GM12865 (cell line): ENCODE measurements at regions not wholly inside any gene's neighbourhood (a gene's known extent, or its start where the extent isn't known, plus 50 kb on each side); places are given as distances from the start of the nearest gene placed in this dataset.

Experiments used
- DNase-seq: peaks from one replicate; pipeline ENCODE4 v3.0.0; 2010; ENCODE audit warnings: low read depth
- H3K4me3 ChIP-seq: 2 replicates; pipeline ENCODE4 v1.5.1; 2011; ENCODE audit warnings: mild to moderate bottlenecking, low read depth, low read length, control low read depth
- TF ChIP-seq, protein P1 (sequence below): IDR thresholded peaks from 2 replicates; pipeline ENCODE4 v1.5.1; 2011; ENCODE audit warnings: low read length, control low read depth, low read depth, inconsistent platforms; ENCODE audit not compliant: insufficient read depth; ENCODE audit errors: missing control alignments

- no peak for DNase-seq
- TF ChIP-seq, protein P1, sequence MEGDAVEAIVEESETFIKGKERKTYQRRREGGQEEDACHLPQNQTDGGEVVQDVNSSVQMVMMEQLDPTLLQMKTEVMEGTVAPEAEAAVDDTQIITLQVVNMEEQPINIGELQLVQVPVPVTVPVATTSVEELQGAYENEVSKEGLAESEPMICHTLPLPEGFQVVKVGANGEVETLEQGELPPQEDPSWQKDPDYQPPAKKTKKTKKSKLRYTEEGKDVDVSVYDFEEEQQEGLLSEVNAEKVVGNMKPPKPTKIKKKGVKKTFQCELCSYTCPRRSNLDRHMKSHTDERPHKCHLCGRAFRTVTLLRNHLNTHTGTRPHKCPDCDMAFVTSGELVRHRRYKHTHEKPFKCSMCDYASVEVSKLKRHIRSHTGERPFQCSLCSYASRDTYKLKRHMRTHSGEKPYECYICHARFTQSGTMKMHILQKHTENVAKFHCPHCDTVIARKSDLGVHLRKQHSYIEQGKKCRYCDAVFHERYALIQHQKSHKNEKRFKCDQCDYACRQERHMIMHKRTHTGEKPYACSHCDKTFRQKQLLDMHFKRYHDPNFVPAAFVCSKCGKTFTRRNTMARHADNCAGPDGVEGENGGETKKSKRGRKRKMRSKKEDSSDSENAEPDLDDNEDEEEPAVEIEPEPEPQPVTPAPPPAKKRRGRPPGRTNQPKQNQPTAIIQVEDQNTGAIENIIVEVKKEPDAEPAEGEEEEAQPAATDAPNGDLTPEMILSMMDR = no peak
- H3K4me3 ChIP-seq = no peak overlapping the region
Measured at GRCh38 chr14:58725226-58725625, 87.5 kb downstream of the DACT1 start.

GRCh38 chr14:58725871-58726270 is 88.1 kb downstream of the DACT1 start:
- no peak overlapping the region for H3K4me3 ChIP-seq
- TF ChIP-seq, protein P1 = no peak
- no peak for DNase-seq

- TF ChIP-seq, protein P1 = no peak
- no peak overlapping the region for H3K4me3 ChIP-seq
- DNase-seq = no peak
Measured at GRCh38 chr14:58730792-58731464, 93.2 kb downstream of the DACT1 start.

GRCh38 chr14:58731465-58732293 is 93.9 kb downstream of the DACT1 start:
- H3K4me3 ChIP-seq = no peak overlapping the region
- no peak for DNase-seq

GRCh38 chr14:58732387-58732786 is 94.6 kb downstream of the DACT1 start:
- H3K4me3 ChIP-seq = no peak overlapping the region
- peak; percentile 37 for DNase-seq
- TF ChIP-seq, protein P1 = no peak

More at GRCh38 chr14:58731465-58732293, 93.9 kb downstream of the DACT1 start:
- TF ChIP-seq, protein P1 = no peak

DNA sequence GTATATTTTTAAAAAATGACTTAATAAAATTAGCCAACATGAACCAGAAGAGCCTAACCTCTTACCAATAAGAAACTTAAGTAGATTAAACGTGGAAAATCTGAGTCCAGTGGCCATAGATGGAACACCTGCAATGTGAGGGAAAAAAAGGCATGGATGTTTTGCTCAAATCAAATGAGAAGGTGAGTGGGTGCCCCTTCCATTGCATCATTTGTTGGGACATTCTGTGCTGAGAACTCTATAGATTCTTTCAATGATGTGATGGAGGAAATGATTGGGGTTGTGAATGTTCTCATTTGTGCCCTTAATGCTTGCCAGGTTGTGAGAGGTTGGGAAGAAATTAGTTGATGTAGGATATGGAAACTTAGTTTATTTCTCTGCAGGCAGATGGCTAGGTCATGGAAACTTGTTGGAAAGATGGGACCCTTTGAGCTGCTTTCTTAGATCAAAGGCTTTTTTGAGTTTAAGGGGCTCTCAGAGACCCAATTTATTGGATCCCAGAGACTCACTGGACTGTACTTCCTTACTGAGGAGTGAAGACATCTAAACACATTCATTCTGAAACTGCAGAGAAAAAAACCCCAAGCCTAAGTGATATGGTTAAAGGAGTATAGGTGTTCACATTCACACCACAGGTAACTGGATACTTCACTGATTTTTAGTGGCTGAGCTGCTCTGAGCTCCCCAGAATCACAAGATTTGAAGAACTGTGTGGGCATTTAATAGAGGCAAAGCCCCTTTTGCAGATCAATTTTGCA is 95.9 kb downstream of the DACT1 start:
- DNase-seq = peak; percentile 40

More for the DNA sequence above, 95.9 kb downstream of the DACT1 start:
- no peak overlapping the region for H3K4me3 ChIP-seq
- TF ChIP-seq, protein P1 = no peak
